Ovary (tissue), 7 donors: ENCODE measurements at regions not wholly inside any gene's neighbourhood (a gene's known extent, or its start where the extent isn't known, plus 50 kb on each side); places are given as distances from the start of the nearest gene placed in this dataset.
A peak's percentile ranks its signal among the peaks of the same experiment; 100 is the strongest.

Experiments
- DNase-seq, 5 donors: peaks; one replicate each; pipeline ENCODE4 v3.0.0-alpha.2; 2019 to 2020
- H3K27ac ChIP-seq, 2 donors: fragments of 200-600 bp; one replicate each; pipeline versions ENCODE4 v1.5.1 to v1.8.0; 2019 to 2022
- H3K27me3 ChIP-seq: fragments of 200-600 bp; one replicate; pipeline ENCODE4 v1.8.0; 2022
- H3K36me3 ChIP-seq: fragments of 200-600 bp; sonication (generic); one replicate; pipeline ENCODE4 v1.5.1; 2019
- H3K4me1 ChIP-seq: one replicate; pipeline ENCODE4 v1.8.1; 2013; ENCODE audit warnings: mild to moderate bottlenecking, moderate library complexity; ENCODE audit not compliant: insufficient read depth
- H3K4me3 ChIP-seq: fragments of 200-600 bp; sonication (generic); one replicate; pipeline ENCODE4 v1.5.1; 2017
- H3K9me3 ChIP-seq, 2 donors: fragments of 200-600 bp in 1 of 2; sonication (generic) in 1 of 2; one replicate each; pipeline versions ENCODE4 v1.5.1 to v1.8.1; 2013 to 2019; ENCODE audit warnings: mild to moderate bottlenecking in 1 of 2, moderate library complexity in 1 of 2
- CTCF ChIP-seq, 3 donors: fragments of 450-650 bp in 2 of 3; fragments of 200-600 bp in 1 of 3; IDR thresholded peaks; one replicate each; pipeline versions ENCODE4 v1.5.1 to v1.8.0; 2016 to 2022; ENCODE audit warnings: antibody characterized with exemption in 3 of 3, mild to moderate bottlenecking in 1 of 3
- EP300 ChIP-seq: sonication (generic); formaldehyde crosslinking; IDR thresholded peaks from one replicate; pipeline ENCODE4 v1.6.1; 2017; ENCODE audit warnings: antibody characterized with exemption
- POLR2A ChIP-seq: fragments of 450-650 bp; IDR thresholded peaks from one replicate; pipeline ENCODE4 v1.6.1; 2017; ENCODE audit warnings: antibody characterized with exemption, mild to moderate bottlenecking, moderate library complexity
- whole genome bisulfite sequencing, 3 donors: extraction: QIAGEN DNeasy Blood & Tissue Kit in 1 of 3; methylation state at CpG; one replicate each; pipeline versions ENCODE4 v1.1.5 to v1.1.7; 2013 to 2017; 5-methylcytosine and 5-hydroxymethylcytosine counted together
- intact Hi-C, 4 donors: fragments of 100-400 bp; cut with DNase I; formaldehyde crosslinking; loops; one replicate each; pipeline versions ENCODE4 v1.11.0 to v1.15.1; 2022 to 2023
- donor health status: DM: no; HTN: no; CAD: no; lungs with moderate emphysema.
- donor health status: DM: no; HTN: no; CAD: no.
- donor health status: Bipolar disorder and iron deficiency.
- donor health status: DM: no; HTN: no; CAD: no.
- donor health status: DM: yes; HTN: yes; CAD: no.

- intact Hi-C loops, result loop anchor here in 1 of 4 donors (10.0 kb wide), 1 partner anchor 208 kb away; no protein-coding TSS in a partner anchor
Observed at GRCh38 chr1:65072845-65073244, 75.2 kb upstream of the AK4 start.

GRCh38 chr1:65075123-65075976 lies 72.7 kb upstream of the AK4 start:
- Histone ChIP-seq H3K36me3 (no peaks in the 10 kb centered on the region), H3K4me1 (no peaks in the 10 kb centered on the region), H3K27ac (no peak overlapping the region), H3K9me3 (no peaks in the 10 kb centered on the region), H3K27me3 (no peaks in the 10 kb centered on the region), H3K4me3 (no peak overlapping the region)
- peak; percentile 43 to 53 (median 50) for TF ChIP-seq CTCF (IDR thresholded peaks at IDR 0.05)
- TF ChIP-seq EP300, result no peak
- peak in 3 of 5 donors; percentile 46 to 71 (median 58) for DNase-seq
- intact Hi-C loops, result loop anchor here in 2 of 4 donors (5.0 to 10.0 kb wide), 2 partner anchors 211 to 388 kb away; no protein-coding TSS in a partner anchor
- 54 to 61% (median 60%) methylated on average over 6 of the region's 6 CpGs for WGBS, 3 donors

More at GRCh38 chr1:65072845-65073244, 75.2 kb upstream of the AK4 start:
- WGBS, 3 donors, result 65 to 80% (median 73%) methylated on average over 3 of the region's 3 CpGs
- TF ChIP-seq POLR2A (no peak), CTCF (IDR thresholded peaks at IDR 0.05) (no peak), EP300 (no peak)
- Histone ChIP-seq H3K27ac (no peak overlapping the region), H3K36me3 (no peaks in the 10 kb centered on the region), H3K4me3 (no peak overlapping the region), H3K4me1 (no peaks in the 10 kb centered on the region), H3K27me3 (no peaks in the 10 kb centered on the region), H3K9me3 (no peaks in the 10 kb centered on the region)
- DNase-seq, result no peak

GRCh38 chr1:65077369-65077768 lies 70.6 kb upstream of the AK4 start:
- 17 to 34% (median 30%) methylated on average over 3 of the region's 3 CpGs for WGBS, 3 donors
- intact Hi-C loops, result loop anchor here in 2 of 4 donors (5.0 to 10.0 kb wide), 2 partner anchors 213 to 390 kb away; no protein-coding TSS in a partner anchor
- no peak overlapping the region for H3K27ac ChIP-seq
- no peaks in the 10 kb centered on the region for H3K4me1 ChIP-seq
- no peaks in the 10 kb centered on the region for H3K9me3 ChIP-seq
- no peak for DNase-seq
- TF ChIP-seq CTCF (IDR thresholded peaks at IDR 0.05) (no peak), POLR2A (no peak), EP300 (no peak)
- no peaks in the 10 kb centered on the region for H3K27me3 ChIP-seq
- H3K36me3 ChIP-seq, result no peaks in the 10 kb centered on the region
- H3K4me3 ChIP-seq, result no peak overlapping the region

- 71 to 76% (median 73%) methylated on average over 5 of the region's 5 CpGs for WGBS, 3 donors
- H3K4me1 ChIP-seq, result no peaks in the 10 kb centered on the region
Observed at GRCh38 chr1:65079941-65080340, 68.1 kb upstream of the AK4 start.

More at GRCh38 chr1:65079941-65080340, 68.1 kb upstream of the AK4 start:
- no peak for DNase-seq
- Histone ChIP-seq H3K27ac (no peak overlapping the region), H3K27me3 (no peaks in the 10 kb centered on the region), H3K36me3 (no peaks in the 10 kb centered on the region), H3K4me3 (no peak overlapping the region), H3K9me3 (no peaks in the 10 kb centered on the region)
- TF ChIP-seq POLR2A, result no peak
- TF ChIP-seq CTCF (IDR thresholded peaks at IDR 0.05), result no peak
- no peak for TF ChIP-seq EP300
- intact Hi-C loops, result loop anchor here in 3 of 4 donors (5.0 to 10.0 kb wide), 2 partner anchors 215 to 393 kb away; no protein-coding TSS in a partner anchor
